Prostate gland (tissue), 2 donors: ENCODE measurements at regions not wholly inside any gene's neighbourhood (a gene's known extent, or its start where the extent isn't known, plus 50 kb on each side); places are given as distances from the start of the nearest gene placed in this dataset.
"Not testable (repeated sequence)": the region's sequence is repeated elsewhere in the genome, so short reads cannot be mapped to it uniquely, and the experiment has no call there.

ENCODE experiments used
- POLR2A ChIP-seq: fragments of 450-650 bp; IDR thresholded peaks from one replicate; pipeline ENCODE4 v1.6.1; 2016; ENCODE audit warnings: antibody characterized with exemption, mild to moderate bottlenecking
- TF ChIP-seq, protein P1 (sequence below), 4 experiments: fragments of 200-600 bp in 2 of 4; fragments of 450-650 bp in 2 of 4; sonication (generic) in 2 of 4; IDR thresholded peaks; 1 replicate in 3 of 4; 2 replicates in 1 of 4; pipeline ENCODE4 v1.5.1; 2016 to 2019; ENCODE audit warnings: antibody characterized with exemption in 4 of 4, mild to moderate bottlenecking in 2 of 4, moderate library complexity in 2 of 4

DNA sequence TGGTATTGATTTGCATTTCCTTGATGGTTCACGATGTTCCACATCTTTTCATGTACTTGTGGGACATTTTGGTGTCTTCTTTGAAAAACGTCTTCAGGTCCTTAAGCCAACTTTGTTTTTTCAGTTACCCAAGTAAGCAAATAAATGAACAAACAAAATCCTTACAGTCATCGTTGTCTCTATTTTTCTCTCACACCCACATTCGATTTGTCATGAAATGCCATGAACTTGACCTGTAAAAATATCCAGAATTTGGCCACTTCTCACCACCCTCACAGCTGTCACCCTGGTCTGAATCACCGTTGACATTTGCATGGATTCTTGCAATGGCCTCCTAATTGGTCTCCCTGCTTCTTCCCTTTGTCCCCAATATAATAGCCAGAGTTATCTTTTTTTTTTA, 109.5 kb upstream of the METTL14 start:
- TF ChIP-seq POLR2A = not testable (repeated sequence)
- TF ChIP-seq, protein P1, sequence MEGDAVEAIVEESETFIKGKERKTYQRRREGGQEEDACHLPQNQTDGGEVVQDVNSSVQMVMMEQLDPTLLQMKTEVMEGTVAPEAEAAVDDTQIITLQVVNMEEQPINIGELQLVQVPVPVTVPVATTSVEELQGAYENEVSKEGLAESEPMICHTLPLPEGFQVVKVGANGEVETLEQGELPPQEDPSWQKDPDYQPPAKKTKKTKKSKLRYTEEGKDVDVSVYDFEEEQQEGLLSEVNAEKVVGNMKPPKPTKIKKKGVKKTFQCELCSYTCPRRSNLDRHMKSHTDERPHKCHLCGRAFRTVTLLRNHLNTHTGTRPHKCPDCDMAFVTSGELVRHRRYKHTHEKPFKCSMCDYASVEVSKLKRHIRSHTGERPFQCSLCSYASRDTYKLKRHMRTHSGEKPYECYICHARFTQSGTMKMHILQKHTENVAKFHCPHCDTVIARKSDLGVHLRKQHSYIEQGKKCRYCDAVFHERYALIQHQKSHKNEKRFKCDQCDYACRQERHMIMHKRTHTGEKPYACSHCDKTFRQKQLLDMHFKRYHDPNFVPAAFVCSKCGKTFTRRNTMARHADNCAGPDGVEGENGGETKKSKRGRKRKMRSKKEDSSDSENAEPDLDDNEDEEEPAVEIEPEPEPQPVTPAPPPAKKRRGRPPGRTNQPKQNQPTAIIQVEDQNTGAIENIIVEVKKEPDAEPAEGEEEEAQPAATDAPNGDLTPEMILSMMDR (IDR thresholded peaks at IDR 0.05) = not testable (repeated sequence)
